Prostate gland (tissue), 2 donors: ENCODE measurements at regions not wholly inside any gene's neighbourhood (a gene's known extent, or its start where the extent isn't known, plus 50 kb on each side); places are given as distances from the start of the nearest gene placed in this dataset.

ENCODE experiments used
- CTCF ChIP-seq, 4 experiments: fragments of 200-600 bp in 2 of 4; fragments of 450-650 bp in 2 of 4; sonication (generic) in 2 of 4; IDR thresholded peaks; 1 replicate in 3 of 4; 2 replicates in 1 of 4; pipeline ENCODE4 v1.5.1; 2016 to 2019; ENCODE audit warnings: antibody characterized with exemption in 4 of 4, mild to moderate bottlenecking in 2 of 4, moderate library complexity in 2 of 4
- POLR2AphosphoS5 ChIP-seq: sonication (generic); formaldehyde crosslinking; IDR thresholded peaks from one replicate; pipeline ENCODE4 v1.6.1; 2017; ENCODE audit warnings: antibody characterized with exemption

- TF ChIP-seq CTCF (IDR thresholded peaks at IDR 0.05) (no peak), POLR2AphosphoS5 (no peak)
Observed at GRCh38 chr4:141480950-141481349, 155.4 kb upstream of the IL15 start.
